Lower leg skin (tissue), 3 donors: ENCODE measurements at regions not wholly inside any gene's neighbourhood (a gene's known extent, or its start where the extent isn't known, plus 50 kb on each side); places are given as distances from the start of the nearest gene placed in this dataset.

Experiments
- POLR2A ChIP-seq, 2 donors: fragments of 450-650 bp; IDR thresholded peaks; one replicate each; pipeline ENCODE4 v1.6.1; 2016 to 2017; ENCODE audit warnings: antibody characterized with exemption in 2 of 2, mild to moderate bottlenecking in 1 of 2, moderate library complexity in 1 of 2
- TF ChIP-seq, protein P1 (sequence below), 3 donors: fragments of 450-650 bp; IDR thresholded peaks; one replicate each; pipeline ENCODE4 v1.5.1; 2016; ENCODE audit warnings: antibody characterized with exemption in 3 of 3, mild to moderate bottlenecking in 3 of 3, moderate library complexity in 2 of 3

DNA sequence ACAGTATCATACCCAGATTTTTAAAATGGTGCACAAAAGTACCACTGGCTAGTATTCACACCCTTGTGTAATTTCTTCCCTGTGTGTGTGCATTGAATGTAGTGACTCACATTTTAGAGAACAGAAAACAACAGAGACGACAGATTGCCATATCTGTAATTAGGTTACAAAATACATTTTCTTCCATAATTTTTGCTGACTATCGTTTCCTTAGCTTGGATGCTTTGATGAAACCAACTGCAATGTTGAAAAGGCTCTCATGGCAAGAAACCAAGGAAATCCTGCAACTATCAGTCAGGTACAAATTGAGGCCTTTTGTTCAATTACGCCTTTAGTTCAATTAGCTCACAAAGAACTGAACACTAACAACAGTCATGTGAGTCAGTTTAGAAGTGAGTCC lies 484.4 kb downstream of the ZNF804A start:
- TF ChIP-seq, protein P1, sequence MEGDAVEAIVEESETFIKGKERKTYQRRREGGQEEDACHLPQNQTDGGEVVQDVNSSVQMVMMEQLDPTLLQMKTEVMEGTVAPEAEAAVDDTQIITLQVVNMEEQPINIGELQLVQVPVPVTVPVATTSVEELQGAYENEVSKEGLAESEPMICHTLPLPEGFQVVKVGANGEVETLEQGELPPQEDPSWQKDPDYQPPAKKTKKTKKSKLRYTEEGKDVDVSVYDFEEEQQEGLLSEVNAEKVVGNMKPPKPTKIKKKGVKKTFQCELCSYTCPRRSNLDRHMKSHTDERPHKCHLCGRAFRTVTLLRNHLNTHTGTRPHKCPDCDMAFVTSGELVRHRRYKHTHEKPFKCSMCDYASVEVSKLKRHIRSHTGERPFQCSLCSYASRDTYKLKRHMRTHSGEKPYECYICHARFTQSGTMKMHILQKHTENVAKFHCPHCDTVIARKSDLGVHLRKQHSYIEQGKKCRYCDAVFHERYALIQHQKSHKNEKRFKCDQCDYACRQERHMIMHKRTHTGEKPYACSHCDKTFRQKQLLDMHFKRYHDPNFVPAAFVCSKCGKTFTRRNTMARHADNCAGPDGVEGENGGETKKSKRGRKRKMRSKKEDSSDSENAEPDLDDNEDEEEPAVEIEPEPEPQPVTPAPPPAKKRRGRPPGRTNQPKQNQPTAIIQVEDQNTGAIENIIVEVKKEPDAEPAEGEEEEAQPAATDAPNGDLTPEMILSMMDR (IDR thresholded peaks at IDR 0.05): no peak
- TF ChIP-seq POLR2A (IDR thresholded peaks at IDR 0.05): no peak
